GM19395 (cell line): ENCODE measurements at regions not wholly inside any gene's neighbourhood (a gene's known extent, or its start where the extent isn't known, plus 50 kb on each side); places are given as distances from the start of the nearest gene placed in this dataset.
A peak's percentile ranks its signal among the peaks of the same experiment; 100 is the strongest.

Source experiments
- ATAC-seq: cut with Tn5 transposase; IDR thresholded peaks from one replicate; pipeline ENCODE4 v1.9.1; 2021; ENCODE audit warnings: mild to moderate bottlenecking, moderate library complexity; ENCODE audit not compliant: unreplicated experiment

GRCh38 chr20:19923762-19924161, 93.4 kb upstream of the NAA20 start:
- no peak for ATAC-seq

GRCh38 chr20:19924255-19924654, 92.9 kb upstream of the NAA20 start:
- no peak for ATAC-seq

GRCh38 chr20:19926591-19926990, 90.6 kb upstream of the NAA20 start:
- no peak for ATAC-seq

GRCh38 chr20:19928328-19929011, 88.7 kb upstream of the NAA20 start:
- no peak for ATAC-seq

GRCh38 chr20:19929012-19929360, 88.2 kb upstream of the NAA20 start:
- no peak for ATAC-seq

- ATAC-seq, result no peak
Measured at GRCh38 chr20:19929481-19930145, 87.5 kb upstream of the NAA20 start.

GRCh38 chr20:19930426-19930825, 86.7 kb upstream of the NAA20 start:
- no peak for ATAC-seq

GRCh38 chr20:19932170-19932667, 84.9 kb upstream of the NAA20 start:
- no peak for ATAC-seq

GRCh38 chr20:19934792-19935491, 82.2 kb upstream of the NAA20 start:
- no peak for ATAC-seq

- no peak for ATAC-seq
Measured at GRCh38 chr20:19935842-19936241, 81.3 kb upstream of the NAA20 start.

- ATAC-seq, result no peak
Measured at GRCh38 chr20:19936466-19937200, 80.5 kb upstream of the NAA20 start.

GRCh38 chr20:19937218-19937617, 79.9 kb upstream of the NAA20 start:
- peak; percentile 39 for ATAC-seq

GRCh38 chr20:19937651-19938420, 79.3 kb upstream of the NAA20 start:
- peak; percentile 87 for ATAC-seq

- no peak for ATAC-seq
Measured at GRCh38 chr20:19938421-19939090, 78.6 kb upstream of the NAA20 start.

- no peak for ATAC-seq
Measured at GRCh38 chr20:19940988-19941460, 76.1 kb upstream of the NAA20 start.

- no peak for ATAC-seq
Measured at GRCh38 chr20:19942611-19943010, 74.6 kb upstream of the NAA20 start.

- no peak for ATAC-seq
Measured at GRCh38 chr20:19943061-19943521, 74.1 kb upstream of the NAA20 start.

- ATAC-seq, result peak; percentile 59
Measured at GRCh38 chr20:19944772-19945459, 72.2 kb upstream of the NAA20 start.
